K562 (cell line): ENCODE measurements at regions not wholly inside any gene's neighbourhood (a gene's known extent, or its start where the extent isn't known, plus 50 kb on each side); places are given as distances from the start of the nearest gene placed in this dataset.

ENCODE experiments used
- ATAC-seq: fragments of 200-7000 bp; cut with Tn5 transposase; 3 replicates; pipeline ENCODE4 v1.9.1; 2020; ENCODE audit warnings: moderate library complexity
- BruUV-seq: library from RNA; stranded (reverse); fragments of 400-500 nt; replicated peaks from 2 replicates; lab custom pipeline; 2021; lab: Mats Ljungman, UMichigan
- CTCF ChIA-PET: fragments of 300-600 bp; formaldehyde crosslinking; extraction: SDS; loops from one replicate; lab custom pipeline; 2021; ENCODE audit warnings: low intra/inter-chr PET ratio; lab: Yijun Ruan, JAX
- POLR2A ChIA-PET: fragments of 300-600, 350-650 bp; sonication (Branson Sonifier 250); formaldehyde crosslinking; extraction: SDS; loops from one replicate; lab custom pipeline; 2021; ENCODE audit warnings: antibody characterized with exemption, inconsistent platforms; lab: Yijun Ruan, JAX
- DNase-seq, 4 experiments: peaks; one replicate each; pipeline versions ENCODE4 v3.0.0 to v3.0.0-alpha.2; 2011 to 2018; ENCODE audit warnings: low spot score in 3 of 4, mixed read lengths in 3 of 4; ENCODE audit errors: extremely low read depth in 1 of 4
- FAIRE-seq: peaks from 2 replicates; lab custom pipeline; 2011; peaks lifted over from hg19 to GRCh38; lab: Jason Lieb, UNC
- H2AFZ ChIP-seq: 2 replicates; pipeline ENCODE4 v1.6.0; 2011; ENCODE audit warnings: low read depth, low read length, control low read depth, inconsistent platforms
- H3K27ac ChIP-seq: fragments of 200-600 bp; 3 replicates; pipeline ENCODE4 v1.8.0; 2011; ENCODE audit warnings: low read depth, mild to moderate bottlenecking, control low read depth, inconsistent platforms, low read length, moderate library complexity, mixed read lengths; ENCODE audit errors: extremely low read depth
- H3K27me3 ChIP-seq, 2 experiments: fragments of 300-600 bp in 1 of 2; 2 replicates in 1 of 2; 3 replicates in 1 of 2; pipeline versions ENCODE4 v1.6.0 to v1.8.0; 2011; ENCODE audit warnings: inconsistent platforms in 2 of 2, low read length in 2 of 2, mild to moderate bottlenecking in 1 of 2, mixed read lengths in 1 of 2, moderate library complexity in 1 of 2; ENCODE audit not compliant: control insufficient read depth in 2 of 2, insufficient read depth in 2 of 2
- H3K36me3 ChIP-seq: fragments of 300-600 bp; 3 replicates; pipeline ENCODE4 v1.8.0; 2011; ENCODE audit warnings: mild to moderate bottlenecking, low read length, inconsistent platforms; ENCODE audit not compliant: control insufficient read depth, insufficient read depth
- H3K4me1 ChIP-seq, 2 experiments: fragments of 200-600 bp in 1 of 2; replicated peaks in 1 of 2; 2 replicates in 1 of 2; 3 replicates in 1 of 2; pipeline versions ENCODE4 v1.5.1 to v1.8.0; 2011; ENCODE audit warnings: inconsistent platforms in 2 of 2, low read length in 2 of 2, mild to moderate bottlenecking in 1 of 2, mixed read lengths in 1 of 2, moderate library complexity in 1 of 2; ENCODE audit not compliant: control insufficient read depth in 2 of 2, insufficient read depth in 2 of 2
- H3K4me2 ChIP-seq: 2 replicates; pipeline ENCODE4 v1.6.1; 2011; ENCODE audit warnings: low read length, control low read depth, inconsistent platforms, mixed read lengths; ENCODE audit not compliant: insufficient read depth
- H3K4me3 ChIP-seq: fragments of 200-600 bp; sonication (generic), shearing (Covaris generic); 2 replicates; pipeline ENCODE4 v1.5.1; 2016; ENCODE audit warnings: control low read depth, inconsistent platforms
- H3K79me2 ChIP-seq: fragments of 200-600 bp; 3 replicates; pipeline ENCODE4 v1.8.0; 2011; ENCODE audit warnings: low read length, inconsistent platforms; ENCODE audit not compliant: control insufficient read depth, insufficient read depth
- H3K9ac ChIP-seq, 2 experiments: 2 replicates each; pipeline versions ENCODE4 v1.6.0 to v1.6.1; 2011; ENCODE audit warnings: low read depth in 2 of 2, low read length in 2 of 2, control low read depth in 1 of 2, inconsistent platforms in 1 of 2, mild to moderate bottlenecking in 1 of 2, mixed read lengths in 1 of 2; ENCODE audit not compliant: insufficient read depth in 1 of 2
- H3K9me1 ChIP-seq: one replicate; pipeline ENCODE4 v1.6.0; 2011; ENCODE audit warnings: inconsistent platforms, mild to moderate bottlenecking, low read length, moderate library complexity; ENCODE audit not compliant: control insufficient read depth, insufficient read depth
- H3K9me3 ChIP-seq: replicated peaks from 2 replicates; pipeline ENCODE4 v1.5.1; 2011; ENCODE audit warnings: low read depth, low read length, inconsistent platforms; ENCODE audit not compliant: control insufficient read depth, insufficient read depth
- H4K20me1 ChIP-seq: replicated peaks from 2 replicates; pipeline ENCODE4 v1.6.1; 2011; ENCODE audit warnings: low read length, inconsistent platforms, mixed read lengths; ENCODE audit not compliant: control insufficient read depth, insufficient read depth
- BCL6 ChIP-seq: fragments of 250-450 bp; sonication (Bioruptor Pico); IDR thresholded peaks from 2 replicates; pipeline ENCODE4 v1.4.0; 2020
- HOMEZ ChIP-seq: fragments of 250-450 bp; sonication (Bioruptor Pico); IDR thresholded peaks from 2 replicates; pipeline ENCODE4 v1.4.0; 2020; ENCODE audit warnings: mild to moderate bottlenecking, moderate library complexity
- MCM3 ChIP-seq: fragments of 450-650 bp; IDR thresholded peaks from 2 replicates; pipeline ENCODE4 v1.6.1; 2016
- MED1 ChIP-seq: sonication (generic); formaldehyde crosslinking; IDR thresholded peaks from 2 replicates; pipeline ENCODE4 v1.8.1; 2023; ENCODE audit warnings: missing genetic modification reagents, borderline replicate concordance
- NR4A1 ChIP-seq, 2 experiments: fragments of 250-450 bp in 1 of 2; fragments of 450-650 bp in 1 of 2; sonication (Bioruptor Pico) in 1 of 2; IDR thresholded peaks; 2 replicates each; pipeline versions ENCODE4 v1.4.0 to v1.6.1; 2016 to 2020; ENCODE audit warnings: mild to moderate bottlenecking in 2 of 2, missing compliant biosample characterization in 1 of 2, missing genetic modification characterization in 1 of 2, moderate library complexity in 1 of 2
- PHB ChIP-seq: fragments of 250-450 bp; sonication (Bioruptor Pico); IDR thresholded peaks from 2 replicates; pipeline ENCODE4 v1.5.0; 2021
- PRDM10 ChIP-seq: fragments of 450-650 bp; IDR thresholded peaks from 2 replicates; pipeline ENCODE4 v1.6.1; 2018; ENCODE audit not compliant: partially characterized antibody
- PREB ChIP-seq: sonication (generic); formaldehyde crosslinking; IDR thresholded peaks from 2 replicates; pipeline ENCODE4 v1.8.1; 2023; ENCODE audit warnings: mild to moderate bottlenecking, missing genetic modification reagents
- PRMT5 ChIP-seq: sonication (generic); formaldehyde crosslinking; IDR thresholded peaks from 2 replicates; pipeline ENCODE4 v1.5.0; 2020; ENCODE audit warnings: missing genetic modification reagents
- RBM17 ChIP-seq: fragments of 200-400 bp; formaldehyde crosslinking; IDR thresholded peaks from 2 replicates; pipeline ENCODE4 v1.6.1; 2017; ENCODE audit warnings: low read depth, mild to moderate bottlenecking, low read length, borderline replicate concordance
- SMARCA5 ChIP-seq: fragments of 450-650 bp; IDR thresholded peaks from 2 replicates; pipeline ENCODE4 v1.6.1; 2016
- STAT6 ChIP-seq: sonication (generic); formaldehyde crosslinking; IDR thresholded peaks from 2 replicates; pipeline ENCODE4 v1.8.1; 2023; ENCODE audit warnings: mild to moderate bottlenecking, missing genetic modification reagents
- TAF9B ChIP-seq: fragments of 450-650 bp; IDR thresholded peaks from 2 replicates; pipeline ENCODE4 v1.6.1; 2018; ENCODE audit warnings: mild to moderate bottlenecking; ENCODE audit not compliant: partially characterized antibody
- ZNF12 ChIP-seq: sonication (generic); formaldehyde crosslinking; IDR thresholded peaks from 2 replicates; pipeline ENCODE4 v1.4.0; 2020; ENCODE audit warnings: mild to moderate bottlenecking, missing genetic modification reagents
- WGBS: fragments of 100-300 bp; shearing (Covaris generic); methylation state at CpG from one replicate; pipeline ENCODE4 v1.1.6; 2016; ENCODE audit warnings: low coverage, mixed read lengths; ENCODE audit not compliant: insufficient coverage; ENCODE audit errors: missing lambda C conversion rate; 5-methylcytosine and 5-hydroxymethylcytosine counted together
- in situ Hi-C: fragments of 300-500 bp; cut with MboI; formaldehyde crosslinking; loops from 4 replicates; pipeline ENCODE4 v1.15.0; 2018; ENCODE audit warnings: inconsistent platforms, mixed read lengths
- intact Hi-C: fragments of 100-400 bp; cut with micrococcal nuclease; formaldehyde crosslinking; loops from 2 replicates; pipeline ENCODE4 v1.14.2; 2022

- no peak for TF ChIP-seq PRMT5 (CRISPR knock-in tag)
- TF ChIP-seq MCM3, result no peak
- no peak for TF ChIP-seq PRDM10
- no peak for TF ChIP-seq RBM17
- no peak for TF ChIP-seq ZNF12 (CRISPR knock-in tag)
- TF ChIP-seq PHB (CRISPR knock-in tag), result no peak
- TF ChIP-seq MED1 (CRISPR knock-in tag), result no peak
- no peak for TF ChIP-seq SMARCA5
- TF ChIP-seq TAF9B, result no peak
- no peak for TF ChIP-seq BCL6
- no peak for TF ChIP-seq HOMEZ (CRISPR knock-in tag)
- TF ChIP-seq NR4A1 (CRISPR knock-in tag; IDR thresholded peaks at IDR 0.05), result no peak
- no peak for TF ChIP-seq NR4A1 (tag; IDR thresholded peaks at IDR 0.05)
- no peak for TF ChIP-seq STAT6 (CRISPR knock-in tag)
- no peak for TF ChIP-seq PREB (CRISPR knock-in tag)
- TF ChIP-seq, all 486 proteins: peak for 0
- no peak for DNase-seq
- Histone ChIP-seq H3K4me2 (no peak overlapping the region), H3K36me3 (no peaks in the 10 kb centered on the region), H3K27me3 (no peaks in the 10 kb centered on the region), H3K4me3 (no peak overlapping the region), H2AFZ (no peak overlapping the region), H3K9me3 (no peaks in the 10 kb centered on the region), H3K79me2 (no peaks in the 10 kb centered on the region), H3K9me1 (no peaks in the 10 kb centered on the region), H3K9ac (no peak overlapping the region), H4K20me1 (no peaks in the 10 kb centered on the region), H3K4me1 (no peaks in the 10 kb centered on the region), H3K27ac (no peak overlapping the region)
- BruUV-seq, result no TSS peak
- intact Hi-C loops, result no loop called here
- WGBS, result 2% methylated on average over 6 of the region's 6 CpGs
- ChIA-PET CTCF (no interaction called here), POLR2A (interaction anchor here (0.9 kb wide), 1 partner anchor 10 kb away, joined by 3 read pairs; no protein-coding TSS in a partner anchor)
- no peak for FAIRE-seq
- in situ Hi-C loops, result no loop called here
- ATAC-seq, result no peak
Observed at GRCh38 chr2:193476171-193476800, 1281.6 kb upstream of the TMEFF2 start.
